Mucosa of descending colon (tissue), 3 donors: ENCODE measurements at regions not wholly inside any gene's neighbourhood (a gene's known extent, or its start where the extent isn't known, plus 50 kb on each side); places are given as distances from the start of the nearest gene placed in this dataset. TPM values are rescaled to one million over a fixed set of nuclear protein-coding genes. Genes with fewer than 3 reads are reported as not detected.

Experiments used
- ATAC-seq: fragments of 200-7000 bp; cut with Tn5 transposase; one replicate; pipeline ENCODE4 v1.9.1; 2020; ENCODE audit warnings: mild to moderate bottlenecking, moderate library complexity
- DNase-seq, 3 donors: peaks; one replicate each; pipeline ENCODE4 v3.0.0-alpha.2; 2020
- H3K36me3 ChIP-seq: fragments of 200-600 bp; one replicate; pipeline ENCODE4 v1.8.0; 2021; ENCODE audit warnings: low read depth, mild to moderate bottlenecking
- H3K4me1 ChIP-seq: fragments of 200-600 bp; one replicate; pipeline ENCODE4 v1.8.0; 2021; ENCODE audit warnings: low read depth, mild to moderate bottlenecking
- H3K4me3 ChIP-seq: fragments of 200-600 bp; one replicate; pipeline ENCODE4 v1.8.0; 2021; ENCODE audit warnings: mild to moderate bottlenecking
- H3K9me3 ChIP-seq: fragments of 200-600 bp; one replicate; pipeline ENCODE4 v1.8.0; 2021; ENCODE audit warnings: mild to moderate bottlenecking
- CTCF ChIP-seq: fragments of 200-600 bp; IDR thresholded peaks from one replicate; pipeline ENCODE4 v1.8.0; 2022; ENCODE audit warnings: antibody characterized with exemption, mild to moderate bottlenecking
- intact Hi-C, 2 donors: fragments of 100-400 bp; cut with DNase I in 1 of 2; cut with micrococcal nuclease in 1 of 2; formaldehyde crosslinking; loops; one replicate each; pipeline versions ENCODE4 v1.11.0 to v1.11.1; 2022; cut with DNase I, micrococcal nuclease
- microRNA-seq: library from miRNA; unstranded; fragments of <30 nt; microRNA quantifications from one replicate; pipeline ENCODE4, GENCODE V29; 2019
- donor health status: DM: no; HTN: no; CAD: no; lungs with moderate emphysema.
- donor health status: DM: no; HTN: no; CAD: no.
- donor health status: DM: no; HTN: yes; CAD: no.

GRCh38 chr2:111712361-111712760, 171.6 kb downstream of the ANAPC1 start:
- ATAC-seq, result no peak

GRCh38 chr2:111712940-111713515, 171.0 kb downstream of the ANAPC1 start:
- H3K4me3 ChIP-seq, result no peak overlapping the region
- DNase-seq (no peak), ATAC-seq (no peak)
- H3K4me1 ChIP-seq, result no peaks in the 10 kb centered on the region
- H3K36me3 ChIP-seq, result no peaks in the 10 kb centered on the region
- no peaks in the 10 kb centered on the region for H3K9me3 ChIP-seq
- intact Hi-C loops, result no loop called here
- TF ChIP-seq CTCF, result no peak

More at GRCh38 chr2:111712361-111712760, 171.6 kb downstream of the ANAPC1 start:
- intact Hi-C loops, result no loop called here
- Histone ChIP-seq H3K4me3 (no peak overlapping the region), H3K9me3 (no peaks in the 10 kb centered on the region), H3K36me3 (no peaks in the 10 kb centered on the region), H3K4me1 (no peaks in the 10 kb centered on the region)
- DNase-seq, result no peak
- no peak for TF ChIP-seq CTCF

GRCh38 chr2:111715987-111716904, 167.7 kb downstream of the ANAPC1 start:
- Histone ChIP-seq H3K9me3 (no peaks in the 10 kb centered on the region), H3K4me1 (no peaks in the 10 kb centered on the region), H3K36me3 (no peaks in the 10 kb centered on the region), H3K4me3 (no peak overlapping the region)
- no peak for ATAC-seq
- no peak for TF ChIP-seq CTCF
- intact Hi-C loops, result no loop called here
- DNase-seq, result no peak

- H3K36me3 ChIP-seq, result no peaks in the 10 kb centered on the region
- ATAC-seq (no peak), DNase-seq (no peak)
- H3K4me3 ChIP-seq, result no peak overlapping the region
- H3K9me3 ChIP-seq, result no peaks in the 10 kb centered on the region
- intact Hi-C loops, result no loop called here
- no peaks in the 10 kb centered on the region for H3K4me1 ChIP-seq
- TF ChIP-seq CTCF, result no peak
Measured at GRCh38 chr2:111716905-111717775, 166.9 kb downstream of the ANAPC1 start.

Small RNA genes in the stretch of these regions (microRNA-seq; reads per million reads assigned to microRNA genes)
- not detected for gene MIR4435-2
